ENCODE measurements at regions not wholly inside any gene's neighbourhood (a gene's known extent, or its start where the extent isn't known, plus 50 kb on each side); places are given as distances from the start of the nearest gene placed in this dataset.

DNA sequence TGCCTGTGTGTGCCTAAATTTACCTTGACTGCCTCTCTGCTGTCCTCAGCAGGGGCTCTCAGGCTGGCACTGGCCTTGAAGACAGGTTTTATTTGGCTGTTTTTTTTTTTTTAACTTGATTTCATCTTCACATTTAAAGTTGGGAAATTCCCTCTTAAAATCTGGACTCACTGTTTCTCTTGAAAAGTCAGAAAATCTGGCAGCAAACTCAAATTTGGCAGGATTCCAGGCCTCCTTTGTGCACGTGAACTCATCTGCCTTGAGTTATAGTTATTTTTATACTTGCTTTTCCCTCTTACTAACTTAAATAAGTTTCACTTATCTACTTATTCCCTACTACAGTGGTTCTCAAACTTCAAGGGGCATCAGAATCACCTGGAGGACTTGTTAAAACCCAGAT, 118.4 kb upstream of the MAP3K1 start:
- intact Hi-C loops (cut with DNase I): no loop called here
- no peak for DNase-seq (ENCODE audit: low spot score)

DNA sequence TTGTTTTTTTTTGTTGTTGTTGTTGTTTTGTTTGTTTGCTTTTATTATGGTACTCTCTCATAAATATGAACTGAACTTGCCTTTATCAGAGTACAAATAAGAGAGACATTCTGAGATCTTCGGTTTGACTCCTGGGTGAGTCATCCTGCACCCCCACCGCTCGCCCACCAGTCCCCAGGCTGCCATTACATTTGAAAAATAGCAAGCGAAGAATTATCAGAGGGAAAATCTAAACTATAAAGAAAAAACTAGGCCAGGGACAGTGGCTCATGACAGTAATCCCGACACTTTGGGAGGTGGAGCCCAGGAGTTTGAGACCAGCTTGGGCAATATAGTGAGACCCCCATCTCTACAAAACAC, 122.1 kb upstream of the MAP3K1 start:
- intact Hi-C loops (cut with DNase I): no loop called here

DNA sequence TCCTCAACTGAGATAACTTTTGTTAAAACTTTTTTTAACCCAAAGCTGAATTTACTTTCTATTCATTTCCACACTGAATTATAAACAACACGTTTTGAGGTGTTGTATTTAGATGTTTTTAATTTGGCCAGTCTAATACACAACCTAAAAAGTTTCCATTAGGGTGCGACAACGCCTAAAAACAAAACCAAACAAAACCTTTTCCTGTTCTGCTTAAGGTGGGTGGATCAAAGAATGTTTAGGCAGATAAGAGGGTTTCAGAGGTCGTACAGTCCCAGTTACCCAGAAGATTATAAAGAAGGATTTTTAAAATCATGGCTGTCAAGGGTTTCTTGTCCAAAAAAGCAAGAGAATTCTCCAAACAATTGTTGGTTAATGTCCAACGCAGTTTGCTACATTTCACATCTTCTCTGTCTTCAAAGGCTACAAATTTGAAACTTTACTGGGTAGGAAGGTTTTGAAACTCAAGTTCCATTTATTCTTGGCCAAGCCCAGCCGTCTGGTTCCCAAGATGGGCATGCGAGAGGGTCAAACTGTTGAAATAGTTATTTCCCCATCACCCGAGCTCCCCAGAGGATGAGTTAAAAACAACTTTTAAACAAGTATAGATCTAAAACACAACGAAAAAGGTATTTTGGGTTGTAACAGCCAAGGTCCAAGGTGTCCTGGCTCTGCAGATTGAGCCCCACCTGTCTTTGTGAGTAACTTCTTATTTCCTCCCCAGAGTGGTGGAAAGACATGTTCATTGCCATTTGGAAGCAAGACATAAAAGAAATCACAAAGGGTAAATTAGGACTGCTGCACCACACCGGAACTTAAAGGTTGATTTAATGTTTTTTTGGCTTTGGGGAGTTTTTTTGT, 122.8 kb upstream of the MAP3K1 start:
- intact Hi-C loops (cut with DNase I): no loop called here

More for the DNA sequence above, 122.1 kb upstream of the MAP3K1 start:
- DNase-seq (ENCODE audit: low spot score): no peak

DNA sequence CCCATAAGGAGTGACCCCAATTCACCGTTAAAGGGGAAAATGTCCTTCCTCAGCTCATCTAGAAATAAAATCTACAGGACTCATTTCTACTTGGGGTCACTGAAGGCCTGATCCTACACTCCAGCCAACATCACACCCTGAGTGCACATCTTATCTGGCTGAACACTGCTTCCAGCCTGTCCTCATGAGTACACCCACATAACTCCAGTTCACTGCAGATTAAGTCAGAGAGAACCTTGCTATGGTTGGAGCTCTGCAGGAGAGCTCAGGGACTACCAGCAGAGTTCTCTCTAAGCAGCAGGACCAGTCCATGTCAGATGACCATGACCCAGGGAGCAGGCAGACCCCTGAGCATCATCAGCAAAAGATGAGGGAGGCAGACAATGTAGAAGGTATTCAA, 126.9 kb upstream of the MAP3K1 start:
- DNase-seq (ENCODE audit: low spot score): no peak
- intact Hi-C loops (cut with DNase I): no loop called here

More for the DNA sequence above, 122.8 kb upstream of the MAP3K1 start:
- no peak for DNase-seq (ENCODE audit: low spot score)

DNA sequence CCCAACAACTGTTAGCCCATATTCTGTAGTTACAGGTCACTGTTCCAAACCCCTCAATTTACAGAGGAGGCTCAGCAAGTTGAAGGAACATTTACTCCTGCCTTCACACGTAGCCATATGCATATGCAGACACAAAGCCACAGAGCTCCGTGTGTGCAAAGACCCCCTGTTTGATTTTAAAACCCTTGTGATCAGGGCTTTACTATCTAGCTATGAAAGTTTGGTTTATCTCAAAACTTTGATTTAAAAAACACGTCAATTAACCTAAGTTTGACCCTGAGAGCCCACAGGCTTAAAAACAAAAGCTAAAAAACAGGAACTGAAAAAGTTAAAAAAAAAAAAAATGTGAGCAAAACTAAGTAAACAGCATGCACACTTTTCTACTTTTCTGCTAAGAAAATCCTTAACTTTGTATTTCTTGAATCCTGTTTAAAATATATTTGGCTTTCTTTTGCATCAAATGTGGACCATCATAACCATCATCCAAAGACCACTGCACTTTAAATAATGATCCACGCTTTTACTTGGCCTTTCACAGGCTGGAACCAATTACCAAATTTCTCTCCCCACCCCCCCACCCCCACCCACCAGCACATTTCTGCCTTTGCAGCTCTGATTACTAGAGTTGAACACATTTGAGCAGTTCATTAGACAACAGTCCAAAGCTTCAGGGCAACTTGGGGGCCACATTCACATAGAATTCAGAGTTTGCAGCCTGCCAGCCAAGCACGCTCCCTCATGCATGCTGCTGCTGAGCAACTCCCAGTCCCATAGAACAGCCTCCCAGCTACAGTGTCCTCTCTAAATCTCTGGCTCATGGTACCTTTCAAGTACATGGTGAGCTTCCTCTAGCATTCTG, 128.8 kb upstream of the MAP3K1 start:
- intact Hi-C loops (cut with DNase I): no loop called here
- no peak for DNase-seq (ENCODE audit: low spot score)

DNA sequence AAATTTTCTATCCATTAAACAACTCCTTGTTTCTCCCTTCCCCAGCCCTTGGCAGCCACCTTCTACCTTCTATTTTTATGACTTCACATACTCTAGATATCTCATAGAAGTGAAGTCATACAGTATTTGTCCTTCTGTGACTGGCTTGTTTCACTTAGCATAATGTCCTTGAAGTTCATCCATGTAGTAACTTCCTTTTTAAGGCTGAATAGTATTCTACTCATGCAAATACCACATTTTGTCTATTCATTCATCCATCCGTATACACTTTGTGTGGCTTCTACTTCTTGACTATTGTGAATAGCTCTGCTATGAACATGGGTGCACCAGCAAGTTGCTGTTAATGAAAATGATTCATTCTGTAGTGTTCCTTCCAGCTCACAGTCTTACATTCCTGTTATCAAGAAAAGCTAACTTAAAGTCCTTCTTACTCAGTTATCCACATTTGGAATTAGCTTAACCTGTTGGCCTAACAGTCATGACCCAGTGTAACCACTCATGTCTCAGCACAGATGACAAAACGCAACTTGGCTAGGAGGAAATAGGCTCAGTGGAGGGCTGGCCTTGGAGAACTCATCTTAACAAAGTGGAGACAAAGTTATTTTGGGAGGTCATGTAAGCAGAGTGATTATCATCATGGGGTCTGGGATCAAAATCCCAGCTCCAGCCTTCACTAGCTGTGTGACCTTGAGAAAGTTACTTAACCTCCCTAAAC, 129.7 kb upstream of the MAP3K1 start:
- no peak for DNase-seq (ENCODE audit: low spot score)
- intact Hi-C loops (cut with DNase I): no loop called here

DNA sequence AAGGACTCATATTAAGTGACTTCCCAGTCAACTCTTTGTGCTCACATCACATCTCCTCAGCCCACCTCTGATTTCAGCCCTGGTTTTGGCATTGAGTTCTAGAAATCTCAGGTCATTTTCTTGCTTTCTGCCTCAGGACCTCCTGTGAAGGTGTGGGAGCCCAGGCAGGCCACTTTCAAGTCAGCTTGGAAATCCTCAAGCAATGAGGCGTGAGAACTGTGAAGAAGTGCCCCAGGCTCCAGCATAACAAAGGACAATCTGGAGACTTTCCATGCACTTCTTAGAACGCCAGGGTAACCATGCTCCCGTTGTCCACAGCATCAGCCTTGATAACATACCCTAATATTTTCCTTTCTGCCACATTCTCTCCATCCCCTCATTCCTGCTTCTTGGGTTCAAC, 131.2 kb upstream of the MAP3K1 start:
- no peak for DNase-seq (ENCODE audit: low spot score)
- intact Hi-C loops (cut with DNase I): no loop called here

DNA sequence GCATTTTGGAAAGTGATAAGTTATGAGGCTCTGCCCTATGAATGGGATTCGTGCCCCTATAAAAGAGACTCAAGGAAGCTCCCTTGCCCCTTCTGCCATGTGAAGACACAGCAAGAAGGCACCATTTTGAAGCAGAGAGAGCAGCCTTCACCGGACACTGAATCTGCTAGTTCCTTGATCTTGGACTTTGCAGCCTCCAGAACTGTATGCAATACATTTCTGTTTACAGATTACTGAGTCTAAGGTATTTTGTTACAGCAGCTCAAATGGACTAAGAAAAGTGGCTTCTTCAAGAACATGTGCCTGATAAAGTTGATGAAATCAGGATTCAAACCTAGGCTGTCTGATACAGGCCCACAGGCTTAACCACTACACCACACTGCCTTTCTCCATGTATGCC, 131.6 kb upstream of the MAP3K1 start:
- no peak for DNase-seq (ENCODE audit: low spot score)
- intact Hi-C loops (cut with DNase I): no loop called here

DNA sequence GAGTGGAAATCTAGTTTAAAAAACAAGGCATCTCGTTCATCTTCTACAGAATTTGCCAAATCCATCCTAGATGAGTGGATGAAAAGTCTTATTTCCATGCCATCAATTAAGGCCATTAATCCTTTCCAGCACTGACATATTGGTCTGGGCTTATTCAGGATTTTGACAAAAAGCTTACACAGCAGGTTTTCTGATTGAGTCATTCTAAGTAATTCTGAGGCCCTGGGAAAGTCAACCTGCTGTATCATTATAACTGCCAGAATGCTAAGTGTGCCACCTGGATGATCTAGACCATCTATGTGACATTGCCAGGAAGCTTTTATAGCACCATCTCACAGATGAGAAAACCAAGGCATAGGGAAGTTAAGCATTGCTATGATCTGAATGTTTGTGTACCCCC, 132.1 kb upstream of the MAP3K1 start:
- intact Hi-C loops (cut with DNase I): no loop called here
- DNase-seq (ENCODE audit: low spot score): no peak

DNA sequence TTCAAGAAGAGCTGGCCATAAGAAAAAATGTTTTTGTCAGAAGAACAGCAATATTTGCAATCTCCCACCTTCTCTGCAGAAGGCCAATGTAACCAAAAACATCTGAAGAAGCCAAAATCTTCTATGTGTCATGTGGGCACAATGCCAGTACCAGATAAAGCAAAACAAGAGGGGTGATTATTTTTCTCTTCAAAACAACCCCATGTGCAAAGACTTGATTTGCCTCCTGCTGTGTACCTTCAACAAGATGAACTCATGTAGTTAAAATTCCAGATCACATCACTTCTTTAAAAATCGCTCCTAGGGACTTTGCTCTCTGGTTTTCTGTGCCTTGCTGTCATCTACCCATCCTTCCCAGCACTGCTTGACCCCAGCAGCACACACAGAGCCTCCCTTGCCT, 134.0 kb upstream of the MAP3K1 start:
- DNase-seq (ENCODE audit: low spot score): no peak
- intact Hi-C loops (cut with DNase I): no loop called here

DNA sequence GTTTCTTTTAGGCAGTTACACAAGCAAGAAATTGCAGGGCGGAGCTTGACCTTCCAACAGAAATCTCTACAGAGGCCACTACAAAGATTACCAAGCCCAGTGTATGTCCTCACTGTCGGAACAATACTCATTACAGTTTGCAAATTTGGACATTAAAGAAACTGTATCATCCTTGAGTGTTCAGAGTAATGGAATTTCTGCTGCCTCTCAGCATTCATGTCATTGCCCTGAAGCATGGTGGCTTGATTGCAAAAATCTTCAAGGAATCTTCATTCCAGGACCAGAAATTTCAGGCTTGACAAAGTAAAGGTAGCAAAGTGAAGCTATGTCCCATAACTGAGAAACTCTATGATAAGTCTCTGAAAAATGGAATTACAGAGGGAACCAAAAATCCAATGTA, 134.6 kb upstream of the MAP3K1 start:
- no peak for DNase-seq (ENCODE audit: low spot score)
- intact Hi-C loops (cut with DNase I): no loop called here

DNA sequence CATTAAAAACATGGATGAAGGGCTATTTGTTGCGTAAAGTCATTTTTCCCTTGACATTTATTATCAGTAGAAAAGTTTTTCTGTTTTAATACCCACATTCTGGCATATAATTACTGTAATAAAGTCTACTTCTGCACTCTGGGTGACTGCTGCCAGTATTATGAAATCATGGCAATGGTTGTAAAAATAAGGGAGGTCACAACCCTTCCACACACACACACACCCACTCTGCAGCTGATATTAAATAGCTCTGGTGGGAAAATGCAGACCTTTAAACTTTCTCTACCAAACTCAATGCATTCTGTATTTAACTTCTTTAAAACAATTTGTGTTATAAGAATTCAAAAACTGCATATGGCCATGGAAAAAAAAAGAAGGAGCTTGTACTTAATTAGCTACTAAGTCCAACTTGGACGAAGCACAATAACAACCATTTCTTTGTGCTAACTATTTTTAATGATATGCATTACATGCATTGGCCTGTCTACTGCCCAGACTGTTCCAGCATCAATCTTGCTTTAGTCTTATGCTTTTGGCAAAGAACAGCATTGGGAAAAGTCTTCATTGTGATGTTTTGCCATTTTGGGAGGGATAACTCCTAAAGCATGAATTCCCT, 137.6 kb upstream of the MAP3K1 start:
- intact Hi-C loops (cut with DNase I): no loop called here
- DNase-seq (ENCODE audit: low spot score): no peak

DNA sequence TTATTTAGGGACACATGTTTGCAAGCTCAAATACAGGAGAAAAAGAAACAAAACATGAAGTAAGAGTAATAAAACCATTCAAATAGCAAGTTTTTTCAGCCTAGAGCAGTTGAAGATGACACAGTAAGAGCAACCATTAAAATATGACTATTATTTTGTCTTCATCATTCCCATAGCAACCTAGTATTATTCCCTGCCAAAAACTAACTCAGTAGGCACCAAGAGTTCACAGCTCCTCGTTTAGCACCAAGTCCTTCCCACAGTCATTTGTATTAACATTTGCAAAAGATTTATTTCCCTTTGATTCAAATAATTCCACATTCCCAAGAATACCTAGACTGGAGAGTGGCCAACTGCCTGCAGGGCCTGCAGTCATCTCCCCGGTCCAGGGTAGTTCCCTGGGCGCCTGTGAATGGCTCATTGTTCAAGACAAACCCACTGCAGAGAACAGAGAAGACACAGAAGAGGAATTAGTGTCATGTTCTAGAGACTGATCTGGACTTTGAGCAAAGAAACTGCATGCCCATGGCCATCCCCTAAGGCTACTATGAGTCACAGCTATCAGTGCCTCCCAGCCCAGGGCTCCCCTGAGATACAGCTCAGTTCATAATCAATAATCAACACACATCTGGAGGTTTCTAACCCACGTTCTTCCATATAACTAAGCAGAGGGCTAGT, 139.1 kb upstream of the MAP3K1 start:
- no peak for DNase-seq (ENCODE audit: low spot score)
- intact Hi-C loops (cut with DNase I): no loop called here

DNA sequence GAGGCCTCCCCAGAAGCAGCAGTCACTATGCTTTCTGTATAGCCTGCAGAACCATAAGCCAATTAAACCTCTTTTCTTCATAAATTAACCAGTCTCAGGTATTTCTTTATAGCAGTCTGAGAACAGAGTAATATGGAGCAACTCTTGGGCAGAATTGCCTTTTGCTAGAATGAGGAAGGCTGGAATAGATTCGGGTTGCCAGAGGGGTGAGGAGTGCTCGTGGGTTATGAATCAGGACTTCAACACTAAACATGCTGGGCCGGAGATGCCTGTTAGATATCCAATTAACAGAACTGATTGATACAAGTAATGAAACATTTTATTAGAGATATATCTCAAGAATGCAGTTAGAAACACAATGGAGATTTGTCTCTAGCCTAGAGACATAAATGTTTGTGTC, 140.9 kb upstream of the MAP3K1 start:
- intact Hi-C loops (cut with DNase I): no loop called here
- no peak for DNase-seq (ENCODE audit: low spot score)

DNA sequence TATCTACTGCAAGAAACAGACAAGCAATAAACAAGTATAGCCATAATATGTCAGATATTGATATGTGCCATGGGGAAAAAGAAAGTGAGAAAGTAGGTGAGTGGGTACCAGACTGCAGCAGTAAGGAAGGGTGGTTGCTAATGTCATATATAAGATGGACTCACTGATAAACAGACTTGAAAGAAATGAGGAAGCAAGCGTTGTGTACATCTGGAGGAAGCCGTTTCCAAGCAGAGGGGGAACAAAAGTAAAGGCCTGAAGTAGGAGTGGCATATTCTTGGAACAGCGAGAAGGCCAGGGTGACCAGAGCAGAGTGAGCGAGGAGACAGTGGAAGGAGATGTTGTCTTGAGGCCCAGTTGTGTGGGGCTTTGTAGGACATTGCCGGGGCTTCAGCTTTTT, 142.2 kb upstream of the MAP3K1 start:
- no peak for DNase-seq (ENCODE audit: low spot score)
- intact Hi-C loops (cut with DNase I): no loop called here

DNA sequence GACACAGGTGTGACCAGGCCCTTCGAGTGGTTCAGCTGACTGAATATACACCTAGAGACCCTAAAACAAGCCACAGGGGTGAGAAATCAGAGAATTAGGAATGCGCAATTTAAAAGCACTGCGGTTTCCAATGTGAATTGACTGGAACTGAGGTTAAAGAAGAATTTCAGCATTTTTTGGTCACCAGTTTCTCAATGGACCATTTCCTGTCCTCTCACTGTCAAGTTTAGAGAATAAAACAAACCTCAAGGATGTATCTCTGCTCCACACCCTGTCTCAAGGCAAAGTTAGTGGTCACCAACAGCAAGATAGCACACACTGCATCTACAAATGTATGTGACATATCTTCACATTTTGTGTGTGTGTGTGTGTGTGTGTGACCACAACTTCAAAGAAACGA, 143.8 kb upstream of the MAP3K1 start:
- intact Hi-C loops (cut with DNase I): no loop called here
- DNase-seq (ENCODE audit: low spot score): no peak

DNA sequence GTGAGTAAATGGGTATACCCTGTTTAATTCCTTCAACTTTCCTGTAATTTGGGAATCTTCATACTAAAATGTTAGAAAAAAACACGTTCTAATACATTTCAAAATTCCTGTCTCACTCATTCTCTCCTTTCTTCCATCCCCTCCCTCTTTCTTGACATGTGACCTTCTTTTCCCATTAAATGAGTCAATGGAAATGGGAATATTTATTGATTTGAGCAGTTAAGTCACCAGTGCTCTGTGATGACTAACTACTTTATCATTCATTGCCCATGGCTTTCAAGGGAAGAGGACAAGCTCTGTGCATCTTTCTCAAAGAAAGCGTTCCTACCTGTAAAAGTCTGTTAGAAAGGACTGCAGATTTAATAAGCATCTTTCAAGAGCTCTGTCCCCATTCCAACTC, 144.4 kb upstream of the MAP3K1 start:
- intact Hi-C loops (cut with DNase I): no loop called here

DNA sequence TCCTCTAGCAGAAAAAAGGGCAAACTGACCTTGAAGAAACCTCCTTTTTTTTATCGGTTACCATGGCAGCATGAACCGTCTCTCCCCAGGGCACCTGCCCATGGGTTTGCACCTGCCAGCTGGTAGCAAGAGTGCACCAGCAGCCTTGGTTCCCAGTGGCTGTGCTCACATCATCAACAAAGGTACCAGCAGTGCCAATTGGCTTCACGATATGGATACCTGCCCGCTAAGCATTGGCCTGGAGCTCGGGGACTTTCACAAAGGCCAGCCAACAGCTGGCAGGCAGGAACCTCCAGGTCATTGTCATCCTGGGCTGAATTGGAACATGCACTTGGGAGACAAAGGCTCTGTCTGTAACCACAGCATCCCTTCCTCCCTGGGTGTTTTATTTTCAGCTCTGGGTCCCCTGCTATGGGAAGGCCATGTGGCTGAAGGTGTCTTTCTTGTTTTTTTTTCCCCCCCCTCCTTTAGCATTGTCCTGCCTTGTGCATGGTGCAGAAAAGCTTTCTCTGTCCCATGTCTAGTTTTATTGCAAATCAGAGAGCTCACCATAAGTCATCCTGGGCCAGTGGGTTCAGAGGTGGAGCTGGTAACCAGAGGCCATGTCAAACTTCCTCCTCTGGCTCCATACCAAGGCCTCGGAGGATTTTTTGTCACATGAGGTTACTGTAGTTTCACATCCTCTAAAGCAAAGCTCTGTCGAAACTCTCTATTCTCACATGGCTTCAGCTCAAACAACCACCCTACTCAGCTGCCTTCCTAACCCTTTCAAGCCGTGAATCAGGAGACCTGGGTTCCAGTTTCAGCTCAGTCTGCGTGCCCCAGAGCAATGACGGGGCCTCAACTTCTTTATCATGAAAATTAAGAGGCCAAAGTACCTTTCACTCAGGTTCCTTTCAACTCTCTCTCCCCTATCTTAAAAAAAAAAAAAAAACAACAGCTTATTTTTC, 145.5 kb upstream of the MAP3K1 start:
- DNase-seq (ENCODE audit: low spot score): peak; percentile 80
- intact Hi-C loops (cut with DNase I): no loop called here

More for the DNA sequence above, 144.4 kb upstream of the MAP3K1 start:
- DNase-seq (ENCODE audit: low spot score): no peak
